Endothelial cell of umbilical vein (primary cell): ENCODE measurements at regions not wholly inside any gene's neighbourhood (a gene's known extent, or its start where the extent isn't known, plus 50 kb on each side); places are given as distances from the start of the nearest gene placed in this dataset.

Experiments
- BruUV-seq: library from RNA; stranded (reverse); fragments of 400-500 nt; replicated peaks from 2 replicates; lab custom pipeline; 2021; lab: Mats Ljungman, UMichigan
- CTCF ChIA-PET: fragments of 300-600, 350-600 bp; sonication (Branson Sonifier 250); formaldehyde crosslinking; loops from one replicate; lab custom pipeline; 2021; ENCODE audit warnings: antibody characterized with exemption, inconsistent platforms; lab: Charles Lee
- POLR2A ChIA-PET: fragments of 300-600, 350-600 bp; sonication (Branson Sonifier 250); formaldehyde crosslinking; loops from one replicate; lab custom pipeline; 2021; ENCODE audit warnings: antibody characterized with exemption, inconsistent platforms; lab: Charles Lee
- DNase-seq: peaks from one replicate; pipeline ENCODE4 v3.0.0-alpha.2; 2011; ENCODE audit warnings: low read depth, low spot score
- FAIRE-seq: peaks from 2 replicates; lab custom pipeline; 2011; peaks lifted over from hg19 to GRCh38; lab: Jason Lieb, UNC
- H2AFZ ChIP-seq: 2 replicates; pipeline ENCODE4 v1.6.0; 2012; ENCODE audit warnings: low read depth, low read length, control low read depth, inconsistent platforms
- H3K27ac ChIP-seq: 2 replicates; pipeline ENCODE4 v1.5.1; 2011; ENCODE audit warnings: low read depth, mild to moderate bottlenecking, control low read depth, low read length, moderate library complexity; ENCODE audit not compliant: insufficient read depth
- H3K27me3 ChIP-seq, 2 experiments: 2 replicates each; pipeline versions ENCODE4 v1.6.0 to v1.6.1; 2011; ENCODE audit warnings: low read length in 2 of 2, mixed read lengths in 1 of 2; ENCODE audit not compliant: control insufficient read depth in 2 of 2, insufficient read depth in 2 of 2
- H3K36me3 ChIP-seq, 2 experiments: 2 replicates in 1 of 2; 3 replicates in 1 of 2; pipeline ENCODE4 v1.5.1; 2011; ENCODE audit warnings: low read length in 2 of 2, mild to moderate bottlenecking in 1 of 2, moderate library complexity in 1 of 2; ENCODE audit not compliant: control insufficient read depth in 2 of 2, insufficient read depth in 2 of 2; ENCODE audit errors: extremely low read depth in 1 of 2
- H3K4me1 ChIP-seq: 3 replicates; pipeline ENCODE4 v1.5.1; 2011; ENCODE audit warnings: mild to moderate bottlenecking, low read length; ENCODE audit not compliant: control insufficient read depth, insufficient read depth; ENCODE audit errors: extremely low read depth
- H3K4me2 ChIP-seq: 2 replicates; pipeline ENCODE4 v1.6.1; 2011; ENCODE audit warnings: low read length, control low read depth, mixed read lengths; ENCODE audit not compliant: insufficient read depth
- H3K4me3 ChIP-seq, 3 experiments: fragments of 200-600 bp in 1 of 3; sonication (generic), shearing (Covaris generic) in 1 of 3; replicated peaks in 1 of 3; 2 replicates each; pipeline ENCODE4 v1.5.1; 2011 to 2016; ENCODE audit warnings: control low read depth in 3 of 3, low read length in 3 of 3, mild to moderate bottlenecking in 2 of 3, inconsistent platforms in 1 of 3, low read depth in 1 of 3, moderate library complexity in 1 of 3; ENCODE audit not compliant: insufficient read depth in 1 of 3
- H3K79me2 ChIP-seq: 2 replicates; pipeline ENCODE4 v1.6.0; 2012; ENCODE audit warnings: low read length, inconsistent platforms; ENCODE audit not compliant: control insufficient read depth, insufficient read depth
- H3K9ac ChIP-seq: replicated peaks from 2 replicates; pipeline ENCODE3; 2011; ENCODE audit warnings: low read length, control low read depth; ENCODE audit not compliant: insufficient read depth; ENCODE audit errors: extremely low read depth
- H3K9me1 ChIP-seq: replicated peaks from 3 replicates; pipeline ENCODE4 v1.6.0; 2011; ENCODE audit warnings: mild to moderate bottlenecking, low read length; ENCODE audit not compliant: control insufficient read depth, insufficient read depth; ENCODE audit errors: extremely low read depth
- H3K9me3 ChIP-seq: replicated peaks from 2 replicates; pipeline ENCODE4 v1.5.1; 2012; ENCODE audit warnings: low read length, inconsistent platforms; ENCODE audit not compliant: control insufficient read depth, insufficient read depth
- H4K20me1 ChIP-seq: replicated peaks from 2 replicates; pipeline ENCODE3; 2011; ENCODE audit warnings: mild to moderate bottlenecking, low read length; ENCODE audit not compliant: control insufficient read depth, insufficient read depth; ENCODE audit errors: extremely low read depth
- EZH2 ChIP-seq: IDR thresholded peaks from 2 replicates; pipeline ENCODE4 v1.6.1; 2012; ENCODE audit warnings: borderline replicate concordance, low read depth, mild to moderate bottlenecking, moderate library complexity, low read length, inconsistent platforms; ENCODE audit not compliant: severe bottlenecking
- FOS ChIP-seq: IDR thresholded peaks from 2 replicates; pipeline ENCODE4 v1.6.1; 2011; ENCODE audit warnings: mild to moderate bottlenecking, low read length, moderate library complexity, borderline replicate concordance; ENCODE audit not compliant: insufficient read depth
- GATA2 ChIP-seq: IDR thresholded peaks from 2 replicates; pipeline ENCODE4 v1.7.0; 2011; ENCODE audit warnings: low read depth, mild to moderate bottlenecking, moderate library complexity, mixed read lengths, low read length; ENCODE audit not compliant: insufficient read length, insufficient read depth
- JUN ChIP-seq: IDR thresholded peaks from 2 replicates; pipeline ENCODE4 v1.6.1; 2011; ENCODE audit warnings: borderline replicate concordance, low read depth; ENCODE audit not compliant: insufficient read length, insufficient read depth
- MAX ChIP-seq: IDR thresholded peaks from 2 replicates; pipeline ENCODE4 v1.6.1; 2011; ENCODE audit not compliant: insufficient read depth, insufficient read length
- MYC ChIP-seq: IDR thresholded peaks from one replicate; pipeline ENCODE4 v1.6.1; 2011; ENCODE audit warnings: mild to moderate bottlenecking, low read depth, low read length
- POLR2A ChIP-seq: IDR thresholded peaks from 2 replicates; pipeline ENCODE4 v1.6.1; 2012; ENCODE audit warnings: low read depth, mild to moderate bottlenecking, control low read depth, low read length
- POLR2AphosphoS5 ChIP-seq: IDR thresholded peaks from 2 replicates; pipeline ENCODE4 v1.6.1; 2012; ENCODE audit warnings: low read depth, mild to moderate bottlenecking, control low read depth, low read length, moderate library complexity; ENCODE audit not compliant: insufficient read depth
- dilution Hi-C: fragments of 300-500 bp; cut with MboI; formaldehyde crosslinking; loops from one replicate; pipeline ENCODE4 v1.15.0; 2019; ENCODE audit warnings: low sequenced_read_pairs; ENCODE audit not compliant: extremely low pct_ligation_motif_present
- intact Hi-C: fragments of 100-400 bp; cut with micrococcal nuclease; formaldehyde crosslinking; loops from one replicate; pipeline ENCODE4 v1.10.0; 2022
- TF ChIP-seq, protein P1 (sequence below), 2 donors: IDR thresholded peaks; 1 replicate in 1 of 2; 2 replicates in 1 of 2; pipeline ENCODE4 v1.5.1; 2011; ENCODE audit warnings: low read length in 2 of 2, mild to moderate bottlenecking in 2 of 2, moderate library complexity in 2 of 2, control low read depth in 1 of 2, inconsistent platforms in 1 of 2, low read depth in 1 of 2; ENCODE audit not compliant: insufficient read depth in 1 of 2; ENCODE audit errors: extremely low read depth in 1 of 2

DNA sequence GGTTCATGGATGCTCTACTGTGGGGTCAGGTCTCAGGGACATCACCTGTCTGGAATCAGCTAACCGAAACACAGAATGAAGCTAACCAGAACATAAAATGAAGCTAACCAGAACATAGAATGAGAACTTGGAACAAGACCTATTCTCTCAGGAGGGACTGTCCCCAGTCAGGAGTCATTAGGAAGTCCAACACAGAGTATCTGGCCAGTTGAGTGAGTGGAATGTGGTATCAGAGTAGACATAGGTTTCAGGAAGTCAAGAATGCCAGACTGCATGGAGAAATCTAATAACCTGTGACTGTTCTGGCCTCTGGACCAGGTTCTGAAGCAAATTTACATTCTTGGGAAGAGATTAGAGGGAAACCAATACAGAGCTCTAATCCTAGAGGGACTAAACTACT, 609.6 kb downstream of the PRELID2 start:
- intact Hi-C loops: no loop called here
- Histone ChIP-seq H3K9me3 (no peaks in the 10 kb centered on the region), H3K9ac (no peak overlapping the region), H3K36me3 (no peaks in the 10 kb centered on the region), H2AFZ (no peak overlapping the region), H3K4me3 (no peak overlapping the region), H3K4me1 (no peaks in the 10 kb centered on the region), H3K4me2 (no peak overlapping the region), H3K27ac (no peak overlapping the region), H3K27me3 (no peaks in the 10 kb centered on the region), H3K9me1 (no peaks in the 10 kb centered on the region), H3K79me2 (no peaks in the 10 kb centered on the region), H4K20me1 (no peaks in the 10 kb centered on the region)
- ChIA-PET CTCF (interaction anchor here (1.0 to 1.7 kb wide), 3 partner anchors 10 to 12 kb away, joined by 3 to 8 read pairs (median 4); no protein-coding TSS in a partner anchor), POLR2A (no interaction called here)
- FAIRE-seq (peak; percentile 43), DNase-seq (no peak)
- dilution Hi-C loops: no loop called here
- TF ChIP-seq GATA2 (no peak), POLR2A (no peak), JUN (no peak), FOS (no peak), POLR2AphosphoS5 (no peak), MAX (no peak), EZH2 (no peak), MYC (no peak)
- TF ChIP-seq, protein P1, sequence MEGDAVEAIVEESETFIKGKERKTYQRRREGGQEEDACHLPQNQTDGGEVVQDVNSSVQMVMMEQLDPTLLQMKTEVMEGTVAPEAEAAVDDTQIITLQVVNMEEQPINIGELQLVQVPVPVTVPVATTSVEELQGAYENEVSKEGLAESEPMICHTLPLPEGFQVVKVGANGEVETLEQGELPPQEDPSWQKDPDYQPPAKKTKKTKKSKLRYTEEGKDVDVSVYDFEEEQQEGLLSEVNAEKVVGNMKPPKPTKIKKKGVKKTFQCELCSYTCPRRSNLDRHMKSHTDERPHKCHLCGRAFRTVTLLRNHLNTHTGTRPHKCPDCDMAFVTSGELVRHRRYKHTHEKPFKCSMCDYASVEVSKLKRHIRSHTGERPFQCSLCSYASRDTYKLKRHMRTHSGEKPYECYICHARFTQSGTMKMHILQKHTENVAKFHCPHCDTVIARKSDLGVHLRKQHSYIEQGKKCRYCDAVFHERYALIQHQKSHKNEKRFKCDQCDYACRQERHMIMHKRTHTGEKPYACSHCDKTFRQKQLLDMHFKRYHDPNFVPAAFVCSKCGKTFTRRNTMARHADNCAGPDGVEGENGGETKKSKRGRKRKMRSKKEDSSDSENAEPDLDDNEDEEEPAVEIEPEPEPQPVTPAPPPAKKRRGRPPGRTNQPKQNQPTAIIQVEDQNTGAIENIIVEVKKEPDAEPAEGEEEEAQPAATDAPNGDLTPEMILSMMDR (IDR thresholded peaks at IDR 0.05; ENCODE audit: extremely low read depth in 1 of 2, insufficient read depth in 1 of 2, low read depth in 1 of 2, low read length in 2 of 2): no peak
- BruUV-seq: no TSS peak
